ENCODE measurements at regions not wholly inside any gene's neighbourhood (a gene's known extent, or its start where the extent isn't known, plus 50 kb on each side); places are given as distances from the start of the nearest gene placed in this dataset.

DNA sequence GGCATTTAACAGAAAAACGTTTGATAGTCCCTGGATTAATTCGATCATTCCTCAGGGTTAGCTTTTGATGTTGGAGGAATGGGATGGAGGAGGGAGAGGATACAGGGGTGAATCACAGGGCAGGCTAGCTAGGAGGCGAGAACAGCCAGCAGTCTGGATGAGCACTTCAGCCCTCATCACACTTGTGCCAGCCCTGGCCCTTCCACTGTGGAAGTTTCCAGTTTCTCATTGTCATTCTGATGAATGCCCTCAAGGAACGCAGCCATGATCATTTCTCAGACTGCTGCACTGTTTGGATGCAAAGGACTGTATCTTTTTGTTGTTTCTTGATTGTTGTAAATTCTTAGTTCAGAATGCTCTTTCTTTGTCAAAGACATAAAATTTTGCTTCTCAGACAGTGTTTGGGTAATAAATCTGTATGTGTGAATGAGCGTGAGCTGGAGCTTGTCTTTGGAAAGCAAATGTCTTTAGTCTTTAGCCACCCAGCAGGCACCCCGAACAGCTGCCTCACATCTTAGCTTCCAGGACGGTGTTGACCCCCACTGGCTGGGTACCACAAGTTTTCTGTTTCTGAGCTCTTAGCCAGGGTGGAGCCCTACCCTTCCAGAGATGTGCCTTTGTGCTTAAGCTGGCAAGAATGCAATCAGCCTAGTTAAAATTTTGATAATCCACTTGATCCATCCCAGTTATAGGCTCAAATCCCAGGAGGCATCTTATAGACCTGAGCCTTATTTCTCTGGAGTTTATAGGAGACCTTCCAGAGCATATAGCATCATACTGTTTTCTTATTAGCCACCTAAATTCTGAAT is 121.1 kb downstream of the PDCD6IP start:
- ChIA-PET POLR2A (no interaction called here), CTCF (no interaction called here)
- Mint-ChIP-seq H3K4me3 (no peak overlapping the region), H3K36me3 (no peaks in the 10 kb centered on the region), H3K9me3 (peaks cover 0 to 4% (median 0%) of the 10 kb centered on the region in 3 donors), H3K4me1 (peaks cover 0 to 6% (median 2%) of the 10 kb centered on the region in 3 donors), H3K27ac (no peak overlapping the region), H3K27me3 (peaks cover 0 to 2% of the 10 kb centered on the region in 2 donors)
- ATAC-seq (replicated peaks in 1 of 4) (no peak), DNase-seq (no peak)
- Histone ChIP-seq H3K4me3 (ENCODE audit: control insufficient read depth in 1 of 2, extremely low read depth in 1 of 2, low read length in 1 of 2) (no peak overlapping the region), H3K4me1 (ENCODE audit: control insufficient read depth in 1 of 2, extremely low read depth in 1 of 2, insufficient read depth in 2 of 2, low read length in 2 of 2) (no peaks in the 10 kb centered on the region), H3K9me3 (no peaks in the 10 kb centered on the region), H3K27me3 (replicated peaks in 1 of 2; ENCODE audit: control insufficient read depth in 2 of 2, extremely low read depth in 1 of 2, insufficient read depth in 2 of 2, low read length in 1 of 2) (no peaks in the 10 kb centered on the region), H3K36me3 (ENCODE audit: control insufficient read depth in 2 of 2, extremely low read depth in 1 of 2, insufficient read depth in 1 of 2, low read length in 1 of 2) (no peaks in the 10 kb centered on the region), H3K27ac (ENCODE audit: low read length) (no peak overlapping the region)
- WGBS (ENCODE audit: insufficient coverage): 91% methylated on average over 4 of the region's 7 CpGs

- H3K27ac Mint-ChIP-seq: no peak overlapping the region
- H3K4me3 ChIP-seq (ENCODE audit: control insufficient read depth in 1 of 2, extremely low read depth in 1 of 2, low read length in 1 of 2): no peak overlapping the region
- WGBS (ENCODE audit: insufficient coverage): no CpG with 5 or more reads among the region's 4 CpGs
- no peak overlapping the region for H3K4me3 Mint-ChIP-seq
- H3K36me3 ChIP-seq (ENCODE audit: control insufficient read depth in 2 of 2, extremely low read depth in 1 of 2, insufficient read depth in 1 of 2, low read length in 1 of 2): no peaks in the 10 kb centered on the region
- no peaks in the 10 kb centered on the region for H3K4me1 ChIP-seq (ENCODE audit: control insufficient read depth in 1 of 2, extremely low read depth in 1 of 2, insufficient read depth in 2 of 2, low read length in 2 of 2)
- DNase-seq (no peak), ATAC-seq (replicated peaks in 1 of 4) (no peak)
- no peaks in the 10 kb centered on the region for H3K27me3 ChIP-seq (replicated peaks in 1 of 2; ENCODE audit: control insufficient read depth in 2 of 2, extremely low read depth in 1 of 2, insufficient read depth in 2 of 2, low read length in 1 of 2)
- ChIA-PET POLR2A (no interaction called here), CTCF (no interaction called here)
- peaks cover 0 to 4% (median 0%) of the 10 kb centered on the region in 3 donors for H3K9me3 Mint-ChIP-seq
- H3K36me3 Mint-ChIP-seq: no peaks in the 10 kb centered on the region
- no peak overlapping the region for H3K27ac ChIP-seq (ENCODE audit: low read length)
- peaks cover 0 to 2% of the 10 kb centered on the region in 2 donors for H3K27me3 Mint-ChIP-seq
- H3K4me1 Mint-ChIP-seq: peaks cover 0 to 6% (median 2%) of the 10 kb centered on the region in 3 donors
- H3K9me3 ChIP-seq: no peaks in the 10 kb centered on the region
These were observed 122.1 kb downstream of the PDCD6IP start for GRCh38 chr3:33920511-33920910.

GRCh38 chr3:33921608-33922007 is 123.2 kb downstream of the PDCD6IP start:
- Mint-ChIP-seq H3K36me3 (no peaks in the 10 kb centered on the region), H3K27me3 (no peaks in the 10 kb centered on the region)
- WGBS (ENCODE audit: insufficient coverage): 94% methylated on average over 2 of the region's 2 CpGs

DNA sequence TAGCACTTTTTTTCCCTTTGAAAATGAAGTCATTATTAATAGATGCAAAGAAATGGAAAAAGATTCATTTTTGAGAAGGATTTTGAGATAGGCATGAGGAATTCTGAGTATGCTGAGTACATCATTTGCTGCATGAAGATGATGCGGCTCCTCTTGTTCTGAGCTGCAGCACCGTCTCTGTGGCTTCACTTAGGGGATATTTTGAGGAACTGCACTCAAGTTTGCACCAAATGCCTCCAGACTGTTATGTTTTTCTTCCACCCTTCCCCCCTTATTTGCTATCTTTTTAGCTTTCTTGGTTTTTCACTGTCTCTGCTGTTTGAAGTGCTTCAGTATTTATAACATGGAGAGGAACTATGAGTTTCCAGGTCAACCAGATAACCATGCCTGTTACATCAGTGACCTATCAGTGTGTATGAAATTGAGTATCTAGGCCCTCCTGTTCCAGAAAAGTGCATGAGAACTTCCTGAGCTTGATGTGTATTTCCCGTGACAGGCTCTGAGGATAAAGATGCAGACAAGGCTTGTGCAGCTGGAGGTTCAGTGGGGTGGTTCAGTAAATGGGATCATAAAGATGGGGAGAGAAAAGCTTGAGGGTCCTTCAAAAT is 128.7 kb downstream of the PDCD6IP start:
- Histone ChIP-seq H3K27me3 (replicated peaks in 1 of 2; ENCODE audit: control insufficient read depth in 2 of 2, extremely low read depth in 1 of 2, insufficient read depth in 2 of 2, low read length in 1 of 2) (peaks cover 0 to 2% of the 10 kb centered on the region in 2 experiments), H3K36me3 (ENCODE audit: control insufficient read depth in 2 of 2, extremely low read depth in 1 of 2, insufficient read depth in 1 of 2, low read length in 1 of 2) (no peaks in the 10 kb centered on the region), H3K4me1 (ENCODE audit: control insufficient read depth in 1 of 2, extremely low read depth in 1 of 2, insufficient read depth in 2 of 2, low read length in 2 of 2) (no peaks in the 10 kb centered on the region), H3K9me3 (no peaks in the 10 kb centered on the region), H3K27ac (ENCODE audit: low read length) (no peak overlapping the region), H3K4me3 (ENCODE audit: control insufficient read depth in 1 of 2, extremely low read depth in 1 of 2, low read length in 1 of 2) (no peak overlapping the region)
- DNase-seq (no peak), ATAC-seq (replicated peaks in 1 of 4) (no peak)
- H3K27me3 Mint-ChIP-seq: no peaks in the 10 kb centered on the region
- H3K27ac Mint-ChIP-seq: no peak overlapping the region
- ChIA-PET CTCF (no interaction called here), POLR2A (no interaction called here)
- H3K9me3 Mint-ChIP-seq: peaks cover 0 to 4% (median 0%) of the 10 kb centered on the region in 3 donors
- H3K36me3 Mint-ChIP-seq: no peaks in the 10 kb centered on the region
- H3K4me3 Mint-ChIP-seq: no peak overlapping the region
- H3K4me1 Mint-ChIP-seq: no peaks in the 10 kb centered on the region
- WGBS (ENCODE audit: insufficient coverage): 78% methylated on average over 1 of the region's 3 CpGs

More at GRCh38 chr3:33921608-33922007, 123.2 kb downstream of the PDCD6IP start:
- H3K27me3 ChIP-seq (replicated peaks in 1 of 2; ENCODE audit: control insufficient read depth in 2 of 2, extremely low read depth in 1 of 2, insufficient read depth in 2 of 2, low read length in 1 of 2): peaks cover 0 to 2% of the 10 kb centered on the region in 2 experiments
- peaks cover 0 to 4% (median 0%) of the 10 kb centered on the region in 3 donors for H3K9me3 Mint-ChIP-seq
- H3K27ac ChIP-seq (ENCODE audit: low read length): no peak overlapping the region
- no peaks in the 10 kb centered on the region for H3K9me3 ChIP-seq
- no peak overlapping the region for H3K4me3 Mint-ChIP-seq
- no peak overlapping the region for H3K4me3 ChIP-seq (ENCODE audit: control insufficient read depth in 1 of 2, extremely low read depth in 1 of 2, low read length in 1 of 2)
- no peaks in the 10 kb centered on the region for H3K4me1 Mint-ChIP-seq
- CTCF ChIA-PET: no interaction called here
- no peak for ATAC-seq (replicated peaks in 1 of 4)
- DNase-seq: no peak
- POLR2A ChIA-PET: no interaction called here
- H3K4me1 ChIP-seq (ENCODE audit: control insufficient read depth in 1 of 2, extremely low read depth in 1 of 2, insufficient read depth in 2 of 2, low read length in 2 of 2): no peaks in the 10 kb centered on the region
- H3K27ac Mint-ChIP-seq: no peak overlapping the region
- H3K36me3 ChIP-seq (ENCODE audit: control insufficient read depth in 2 of 2, extremely low read depth in 1 of 2, insufficient read depth in 1 of 2, low read length in 1 of 2): no peaks in the 10 kb centered on the region

DNA sequence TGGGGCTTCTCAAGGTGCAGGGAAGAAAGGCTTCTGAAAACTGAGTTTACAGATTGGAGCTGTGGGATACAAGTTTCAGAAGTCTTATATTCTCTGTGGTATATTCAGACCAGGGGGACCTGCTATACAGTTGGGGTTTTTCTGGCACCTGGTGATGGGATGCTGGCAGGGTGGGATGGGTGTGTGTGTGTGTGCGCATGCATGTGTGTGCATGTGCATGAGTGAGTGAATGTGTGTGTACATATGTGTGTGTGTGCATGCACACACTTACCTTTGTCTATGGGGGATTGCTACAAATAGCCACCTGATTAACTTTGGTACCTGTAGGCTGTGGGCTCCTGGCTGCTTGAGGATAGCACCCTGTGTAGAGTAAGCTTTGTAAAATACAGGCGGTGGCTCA is 131.4 kb downstream of the PDCD6IP start:
- Mint-ChIP-seq H3K9me3 (no peaks in the 10 kb centered on the region), H3K4me1 (no peaks in the 10 kb centered on the region), H3K4me3 (no peak overlapping the region), H3K27me3 (no peaks in the 10 kb centered on the region), H3K36me3 (no peaks in the 10 kb centered on the region), H3K27ac (no peak overlapping the region)
- ATAC-seq (replicated peaks in 1 of 4) (no peak), DNase-seq (no peak)
- H3K27me3 ChIP-seq (replicated peaks in 1 of 2; ENCODE audit: control insufficient read depth in 2 of 2, extremely low read depth in 1 of 2, insufficient read depth in 2 of 2, low read length in 1 of 2): peaks cover 0 to 2% of the 10 kb centered on the region in 2 experiments
- POLR2A ChIA-PET: no interaction called here
- no peak overlapping the region for H3K4me3 ChIP-seq (ENCODE audit: control insufficient read depth in 1 of 2, extremely low read depth in 1 of 2, low read length in 1 of 2)
- CTCF ChIA-PET: no interaction called here
- 100% methylated on average over 1 of the region's 2 CpGs for WGBS (ENCODE audit: insufficient coverage)
- H3K4me1 ChIP-seq (ENCODE audit: control insufficient read depth in 1 of 2, extremely low read depth in 1 of 2, insufficient read depth in 2 of 2, low read length in 2 of 2): no peaks in the 10 kb centered on the region
- no peak overlapping the region for H3K27ac ChIP-seq (ENCODE audit: low read length)
- no peaks in the 10 kb centered on the region for H3K9me3 ChIP-seq
- no peaks in the 10 kb centered on the region for H3K36me3 ChIP-seq (ENCODE audit: control insufficient read depth in 2 of 2, extremely low read depth in 1 of 2, insufficient read depth in 1 of 2, low read length in 1 of 2)

GRCh38 chr3:33931512-33931911 is 133.1 kb downstream of the PDCD6IP start:
- Mint-ChIP-seq H3K4me3 (no peak overlapping the region), H3K27me3 (peaks cover 0 to 2% of the 10 kb centered on the region in 2 donors), H3K9me3 (peaks cover 0 to 9% (median 0%) of the 10 kb centered on the region in 3 donors), H3K4me1 (no peaks in the 10 kb centered on the region), H3K27ac (no peak overlapping the region), H3K36me3 (no peaks in the 10 kb centered on the region)
- Histone ChIP-seq H3K9me3 (no peaks in the 10 kb centered on the region), H3K27me3 (replicated peaks in 1 of 2; ENCODE audit: control insufficient read depth in 2 of 2, extremely low read depth in 1 of 2, insufficient read depth in 2 of 2, low read length in 1 of 2) (no peaks in the 10 kb centered on the region), H3K36me3 (ENCODE audit: control insufficient read depth in 2 of 2, extremely low read depth in 1 of 2, insufficient read depth in 1 of 2, low read length in 1 of 2) (no peaks in the 10 kb centered on the region), H3K4me3 (ENCODE audit: control insufficient read depth in 1 of 2, extremely low read depth in 1 of 2, low read length in 1 of 2) (no peak overlapping the region), H3K4me1 (ENCODE audit: control insufficient read depth in 1 of 2, extremely low read depth in 1 of 2, insufficient read depth in 2 of 2, low read length in 2 of 2) (no peaks in the 10 kb centered on the region), H3K27ac (ENCODE audit: low read length) (no peak overlapping the region)
- DNase-seq (no peak), ATAC-seq (replicated peaks in 1 of 4) (no peak)
- CTCF ChIA-PET: no interaction called here
- POLR2A ChIA-PET: no interaction called here
